ENCODE measurements at regions not wholly inside any gene's neighbourhood (a gene's known extent, or its start where the extent isn't known, plus 50 kb on each side); places are given as distances from the start of the nearest gene placed in this dataset.

DNA sequence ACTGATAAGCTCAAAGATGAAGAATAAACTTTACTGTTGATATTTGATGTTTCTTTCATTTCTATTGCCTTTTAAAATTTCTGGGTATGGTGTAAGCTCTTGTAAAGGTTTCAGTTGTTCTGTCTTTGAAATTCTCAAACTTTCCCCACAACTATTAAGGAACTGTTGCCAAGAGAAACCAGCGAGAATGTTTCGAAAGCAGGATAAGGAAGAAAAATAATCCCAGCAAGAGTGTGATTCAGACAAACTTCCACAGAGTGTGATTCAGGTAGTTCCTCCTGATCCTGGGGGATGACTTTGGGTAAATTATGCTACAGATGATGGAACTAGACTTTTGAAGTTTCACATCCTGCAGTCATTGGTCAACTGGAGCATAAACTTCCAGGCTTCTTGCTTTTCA lies 632.0 kb downstream of the NSUN3 start:
- no peaks in the 10 kb centered on the region for H3K4me1 ChIP-seq (ENCODE audit: insufficient read depth)
- no peaks in the 10 kb centered on the region for H3K27me3 ChIP-seq (ENCODE audit: insufficient read depth)
- H3K4me3 ChIP-seq = no peak overlapping the region
- no peaks in the 10 kb centered on the region for H3K9me2 ChIP-seq (ENCODE audit: insufficient read depth)
- no peak overlapping the region for H3K27ac ChIP-seq (ENCODE audit: low read depth)
- no peaks in the 10 kb centered on the region for H3F3A ChIP-seq (replicated peaks; ENCODE audit: low read depth)
- Mint-ChIP-seq H3K4me1 (no peaks in the 10 kb centered on the region), H3K27ac (no peak overlapping the region), H3K9me3 (no peaks in the 10 kb centered on the region), H3K36me3 (ENCODE audit: low read depth) (no peaks in the 10 kb centered on the region), H3K4me3 (no peak overlapping the region), H3K27me3 (ENCODE audit: insufficient read depth, low read depth, poor library complexity) (no peaks in the 10 kb centered on the region)
- TF ChIP-seq ZNF331 (CRISPR knock-in tag; IDR thresholded peaks at IDR 0.05; ENCODE audit: low read depth) = no peak
- no peak overlapping the region for H3K4me2 ChIP-seq
- no peaks in the 10 kb centered on the region for H4K20me1 ChIP-seq (replicated peaks; ENCODE audit: insufficient read depth)
- H2AFZ ChIP-seq = no peak overlapping the region
- H3K79me2 ChIP-seq (replicated peaks; ENCODE audit: insufficient read depth) = no peaks in the 10 kb centered on the region
- ATAC-seq (no peak), DNase-seq (ENCODE audit: low spot score) (no peak)
- no peaks in the 10 kb centered on the region for H3K36me3 ChIP-seq (ENCODE audit: insufficient read depth)

- Histone ChIP-seq H3K4me1 (ENCODE audit: insufficient read depth) (no peaks in the 10 kb centered on the region), H2AFZ (no peak overlapping the region), H3K9me2 (ENCODE audit: insufficient read depth) (0 out of 2 replicates have a peak, but pooled peaks cover 4% of the 10 kb centered on the region), H3K36me3 (ENCODE audit: insufficient read depth) (no peaks in the 10 kb centered on the region), H3F3A (replicated peaks; ENCODE audit: low read depth) (no peaks in the 10 kb centered on the region), H3K79me2 (replicated peaks; ENCODE audit: insufficient read depth) (no peaks in the 10 kb centered on the region), H3K4me3 (no peak overlapping the region), H3K27ac (ENCODE audit: low read depth) (no peak overlapping the region), H4K20me1 (replicated peaks; ENCODE audit: insufficient read depth) (no peaks in the 10 kb centered on the region), H3K4me2 (no peak overlapping the region), H3K27me3 (ENCODE audit: insufficient read depth) (no peaks in the 10 kb centered on the region)
- H3K36me3 Mint-ChIP-seq (ENCODE audit: low read depth) = 0 out of 3 replicates have a peak, but pooled peaks cover 3% of the 10 kb centered on the region
- no peak overlapping the region for H3K4me3 Mint-ChIP-seq
- no peaks in the 10 kb centered on the region; the same call in 1 of the 3 replicates for H3K9me3 Mint-ChIP-seq
- no peak for ATAC-seq
- H3K4me1 Mint-ChIP-seq = no peaks in the 10 kb centered on the region
- DNase-seq (ENCODE audit: low spot score) = no peak
- H3K27me3 Mint-ChIP-seq (ENCODE audit: insufficient read depth, low read depth, poor library complexity) = no peaks in the 10 kb centered on the region
- H3K27ac Mint-ChIP-seq = no peak overlapping the region
- TF ChIP-seq NANOG (IDR thresholded peaks at IDR 0.05; ENCODE audit: borderline replicate concordance) (no peak), ETS1 (IDR thresholded peaks at IDR 0.05) (no peak), ZNF331 (CRISPR knock-in tag; IDR thresholded peaks at IDR 0.05; ENCODE audit: low read depth) (no peak), STAT1 (IDR thresholded peaks at IDR 0.05; ENCODE audit: unreplicated experiment) (no peak), EZH2 (IDR thresholded peaks at IDR 0.05; ENCODE audit: low read depth, unreplicated experiment) (no peak), ZNF114 (CRISPR knock-in tag; IDR thresholded peaks at IDR 0.05) (no peak), REST (IDR thresholded peaks at IDR 0.05; ENCODE audit: unreplicated experiment) (no peak), CREB1 (CRISPR knock-in tag; IDR thresholded peaks at IDR 0.05; ENCODE audit: low read depth) (no peak), JUNB (IDR thresholded peaks at IDR 0.05; ENCODE audit: unreplicated experiment) (no peak), POLR2AphosphoS5 (IDR thresholded peaks at IDR 0.05; ENCODE audit: low read depth) (no peak)
- TF ChIP-seq, protein P1, sequence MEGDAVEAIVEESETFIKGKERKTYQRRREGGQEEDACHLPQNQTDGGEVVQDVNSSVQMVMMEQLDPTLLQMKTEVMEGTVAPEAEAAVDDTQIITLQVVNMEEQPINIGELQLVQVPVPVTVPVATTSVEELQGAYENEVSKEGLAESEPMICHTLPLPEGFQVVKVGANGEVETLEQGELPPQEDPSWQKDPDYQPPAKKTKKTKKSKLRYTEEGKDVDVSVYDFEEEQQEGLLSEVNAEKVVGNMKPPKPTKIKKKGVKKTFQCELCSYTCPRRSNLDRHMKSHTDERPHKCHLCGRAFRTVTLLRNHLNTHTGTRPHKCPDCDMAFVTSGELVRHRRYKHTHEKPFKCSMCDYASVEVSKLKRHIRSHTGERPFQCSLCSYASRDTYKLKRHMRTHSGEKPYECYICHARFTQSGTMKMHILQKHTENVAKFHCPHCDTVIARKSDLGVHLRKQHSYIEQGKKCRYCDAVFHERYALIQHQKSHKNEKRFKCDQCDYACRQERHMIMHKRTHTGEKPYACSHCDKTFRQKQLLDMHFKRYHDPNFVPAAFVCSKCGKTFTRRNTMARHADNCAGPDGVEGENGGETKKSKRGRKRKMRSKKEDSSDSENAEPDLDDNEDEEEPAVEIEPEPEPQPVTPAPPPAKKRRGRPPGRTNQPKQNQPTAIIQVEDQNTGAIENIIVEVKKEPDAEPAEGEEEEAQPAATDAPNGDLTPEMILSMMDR (conservative IDR thresholded peaks at IDR 0.05; ENCODE audit: low read depth in 2 of 2) = no peak
Observed at GRCh38 chr3:94704467-94704866, 641.6 kb downstream of the NSUN3 start.

Measured in GM23338 (cell line).